IPS DF 6.9 (cell line): ENCODE measurements at regions not wholly inside any gene's neighbourhood (a gene's known extent, or its start where the extent isn't known, plus 50 kb on each side); places are given as distances from the start of the nearest gene placed in this dataset.

Experiments used
- DNase-seq: peaks from one replicate; pipeline ENCODE4 v3.0.0-alpha.2; 2013; ENCODE audit warnings: low read depth, low spot score
- H3K27ac ChIP-seq: one replicate; pipeline ENCODE4 v1.5.1; 2013; ENCODE audit warnings: low read length, control low read depth
- H3K27me3 ChIP-seq: 2 replicates; pipeline ENCODE4 v1.6.1; 2013; ENCODE audit warnings: mild to moderate bottlenecking, low read length; ENCODE audit not compliant: control insufficient read depth, insufficient read depth
- H3K36me3 ChIP-seq: 2 replicates; pipeline ENCODE4 v1.6.1; 2013; ENCODE audit warnings: low read length; ENCODE audit not compliant: control insufficient read depth, insufficient read depth
- H3K4me1 ChIP-seq: 2 replicates; pipeline ENCODE4 v1.6.1; 2013; ENCODE audit warnings: low read length; ENCODE audit not compliant: control insufficient read depth, insufficient read depth
- H3K4me3 ChIP-seq: 2 replicates; pipeline ENCODE4 v1.5.1; 2013; ENCODE audit warnings: mild to moderate bottlenecking, low read length
- H3K9me3 ChIP-seq: 2 replicates; pipeline ENCODE4 v1.6.1; 2013; ENCODE audit warnings: low read length, inconsistent platforms; ENCODE audit not compliant: control insufficient read depth, insufficient read depth
- WGBS: extraction: QIAGEN DNeasy Blood & Tissue Kit; methylation state at CpG from one replicate; pipeline ENCODE4 v1.1.7; 2013; ENCODE audit warnings: mixed read lengths, missing lambda C conversion rate; ENCODE audit not compliant: insufficient read length, insufficient coverage; 5-methylcytosine and 5-hydroxymethylcytosine counted together

DNA sequence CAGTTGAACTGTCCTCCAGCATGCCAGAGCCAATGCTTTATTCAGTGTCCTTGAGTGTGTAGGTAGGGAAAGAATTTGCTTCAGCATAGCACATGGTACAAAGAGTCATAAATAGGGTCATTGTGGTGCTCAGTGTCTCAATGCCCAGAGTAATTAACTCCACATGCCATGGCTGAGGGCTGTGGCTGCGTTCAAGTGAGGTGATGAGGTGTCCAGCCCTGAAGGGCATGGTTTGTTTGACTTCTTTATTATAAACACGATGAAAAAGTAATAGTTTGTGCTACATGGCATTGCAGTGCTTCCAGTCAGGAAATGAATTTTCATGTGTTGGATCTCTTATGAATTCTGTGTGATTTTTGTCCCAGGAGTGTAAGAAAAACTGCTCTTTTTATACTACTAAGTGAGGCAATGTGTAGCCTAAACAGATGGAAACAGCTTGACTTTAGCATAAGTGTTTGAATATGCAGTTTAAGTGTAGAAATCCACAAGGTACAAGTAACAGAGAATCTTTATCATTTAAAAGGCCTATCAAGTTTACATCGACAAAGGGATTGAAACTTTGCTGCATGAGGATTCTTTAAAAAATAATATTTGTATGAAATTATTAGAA is 507.9 kb upstream of the CDH2 start:
- no peak overlapping the region for H3K4me3 ChIP-seq
- H3K36me3 ChIP-seq: no peaks in the 10 kb centered on the region
- no CpG with 5 or more reads among the region's 3 CpGs for WGBS
- H3K27ac ChIP-seq: no peak overlapping the region
- DNase-seq: no peak
- H3K9me3 ChIP-seq: no peaks in the 10 kb centered on the region
- no peaks in the 10 kb centered on the region; the same call in 1 of the 2 replicates for H3K4me1 ChIP-seq
- H3K27me3 ChIP-seq: no peaks in the 10 kb centered on the region

DNA sequence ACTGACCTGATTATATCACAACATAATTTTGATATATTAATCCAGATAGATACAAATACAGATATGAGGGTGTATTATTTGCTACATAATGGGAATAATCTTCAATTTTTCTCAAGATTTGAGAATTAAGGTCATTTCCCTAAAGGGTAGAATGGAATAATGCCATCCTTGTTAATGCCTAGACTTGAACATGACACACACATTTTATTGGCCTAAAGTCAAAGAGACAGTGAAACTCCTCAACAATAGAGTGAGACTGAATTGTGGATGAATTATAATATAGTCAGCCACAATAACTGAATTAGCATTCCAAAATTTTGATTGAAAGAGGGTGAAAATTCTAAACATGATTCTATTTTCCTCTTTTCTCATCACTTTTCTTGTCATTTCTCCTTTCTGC is 506.0 kb upstream of the CDH2 start:
- Histone ChIP-seq H3K4me3 (no peak overlapping the region), H3K9me3 (no peaks in the 10 kb centered on the region), H3K36me3 (no peaks in the 10 kb centered on the region), H3K27ac (no peak overlapping the region), H3K4me1 (no peaks in the 10 kb centered on the region; the same call in 1 of the 2 replicates), H3K27me3 (no peaks in the 10 kb centered on the region)
- DNase-seq: no peak

DNA sequence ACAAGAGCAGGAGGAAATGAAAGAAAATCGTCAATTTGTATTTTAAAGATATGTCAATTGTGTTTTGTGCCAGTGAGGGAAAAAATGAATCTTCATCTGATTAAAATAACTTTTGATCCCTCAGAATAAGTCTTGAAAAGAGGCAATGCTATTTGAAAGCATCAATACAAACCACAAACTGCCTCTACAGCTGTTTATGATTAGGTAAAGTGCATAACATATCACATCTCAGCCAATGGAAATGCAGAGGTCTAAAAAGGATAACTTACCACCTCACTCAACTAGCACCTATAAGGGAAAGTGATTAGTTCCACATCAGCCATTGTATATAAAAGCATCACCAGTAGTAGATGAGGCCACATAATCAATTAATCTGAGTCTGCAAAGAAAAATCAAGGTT is 492.2 kb upstream of the CDH2 start:
- WGBS: no CpG with 5 or more reads among the region's 1 CpG
- H3K27ac ChIP-seq: no peak overlapping the region
- H3K9me3 ChIP-seq: no peaks in the 10 kb centered on the region
- H3K4me1 ChIP-seq: no peaks in the 10 kb centered on the region
- H3K27me3 ChIP-seq: no peaks in the 10 kb centered on the region
- no peaks in the 10 kb centered on the region for H3K36me3 ChIP-seq
- DNase-seq: no peak
- no peak overlapping the region for H3K4me3 ChIP-seq

DNA sequence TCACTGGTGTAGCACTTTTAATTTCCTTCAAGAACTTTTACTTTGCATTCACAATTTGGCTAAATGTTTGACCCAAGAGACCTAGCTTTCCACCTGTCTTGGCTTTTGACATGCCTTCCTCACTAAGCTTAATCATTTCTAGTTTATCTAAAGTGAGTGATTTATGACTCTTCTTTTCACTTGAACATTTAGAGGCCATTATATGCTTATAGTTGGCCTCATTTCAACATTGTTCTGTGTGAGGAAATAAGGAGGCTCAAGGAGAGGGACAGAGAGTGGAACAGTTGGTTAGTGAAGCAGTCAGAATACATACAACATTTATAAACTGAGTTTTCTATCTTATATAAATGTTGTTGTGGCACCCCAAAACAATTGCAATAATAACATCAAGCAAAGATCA is 489.3 kb upstream of the CDH2 start:
- no peaks in the 10 kb centered on the region for H3K9me3 ChIP-seq
- H3K4me1 ChIP-seq: no peaks in the 10 kb centered on the region
- H3K27ac ChIP-seq: no peak overlapping the region
- no peak for DNase-seq
- no peaks in the 10 kb centered on the region for H3K36me3 ChIP-seq
- no peaks in the 10 kb centered on the region for H3K27me3 ChIP-seq
- H3K4me3 ChIP-seq: no peak overlapping the region

DNA sequence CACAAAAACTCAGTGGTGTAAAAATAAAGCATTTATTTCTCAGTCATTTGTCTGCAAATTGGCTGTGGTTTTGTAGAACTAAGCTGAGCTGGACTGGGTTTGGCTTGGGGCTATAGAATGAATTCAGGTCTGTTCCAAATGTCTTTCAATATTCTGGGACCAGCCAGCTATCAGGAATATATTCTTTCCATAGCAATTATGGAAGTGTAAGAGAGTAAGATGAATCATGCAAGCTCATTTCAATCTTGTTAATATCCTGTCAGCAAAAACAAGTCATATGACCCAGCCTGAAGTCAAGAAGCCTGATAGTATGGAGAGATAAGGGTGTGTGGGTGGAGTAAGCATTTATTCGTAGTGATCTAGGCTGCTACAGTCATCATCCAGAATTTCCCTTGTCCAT is 481.0 kb upstream of the CDH2 start:
- no peak for DNase-seq
- WGBS: no CpG with 5 or more reads among the region's 1 CpG
- Histone ChIP-seq H3K27ac (no peak overlapping the region), H3K9me3 (no peaks in the 10 kb centered on the region), H3K4me3 (no peak overlapping the region), H3K27me3 (no peaks in the 10 kb centered on the region), H3K36me3 (no peaks in the 10 kb centered on the region), H3K4me1 (no peaks in the 10 kb centered on the region)

DNA sequence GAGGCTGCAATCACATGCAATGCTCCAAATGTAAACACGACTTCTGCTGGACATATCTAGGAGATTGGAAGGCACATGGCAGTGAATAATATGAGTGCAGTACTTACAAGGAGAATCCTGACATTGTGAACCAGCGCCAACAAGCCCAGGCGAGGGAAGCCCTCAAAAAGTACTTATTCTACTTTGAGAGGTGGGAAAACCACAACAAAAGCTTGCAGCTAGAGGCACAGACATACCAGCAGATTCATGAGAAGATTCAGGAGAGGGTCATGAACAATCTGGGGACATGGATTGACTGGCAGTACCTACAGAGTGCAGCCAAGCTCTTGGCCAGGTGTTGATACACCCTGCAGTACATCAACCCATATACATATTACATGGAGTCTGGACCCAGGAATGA is 475.7 kb upstream of the CDH2 start:
- Histone ChIP-seq H3K9me3 (no peaks in the 10 kb centered on the region), H3K4me3 (no peak overlapping the region), H3K4me1 (no peaks in the 10 kb centered on the region), H3K27me3 (no peaks in the 10 kb centered on the region), H3K36me3 (no peaks in the 10 kb centered on the region), H3K27ac (no peak overlapping the region)
- no CpG with 5 or more reads among the region's 3 CpGs for WGBS
- DNase-seq: no peak

DNA sequence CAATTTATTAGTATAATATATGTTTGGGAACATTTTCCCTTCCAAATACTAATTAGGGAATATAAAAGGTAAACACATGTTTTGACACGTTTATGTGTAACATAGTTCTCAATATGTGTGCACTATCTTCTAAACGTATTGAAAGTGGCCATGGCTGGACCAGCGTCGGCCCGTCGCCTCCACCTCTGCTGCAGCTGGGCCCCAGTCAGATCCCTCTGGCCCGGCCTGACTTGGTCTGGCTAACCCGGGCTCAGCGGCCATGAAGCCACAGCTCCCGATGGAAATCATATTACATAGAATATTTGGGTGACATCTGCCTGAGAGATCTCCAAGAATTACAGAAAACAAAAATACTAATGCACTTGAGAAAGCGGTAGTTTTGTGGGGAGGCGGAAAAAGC is 474.4 kb upstream of the CDH2 start:
- H3K36me3 ChIP-seq: no peaks in the 10 kb centered on the region
- DNase-seq: no peak
- WGBS: no CpG with 5 or more reads among the region's 12 CpGs

DNA sequence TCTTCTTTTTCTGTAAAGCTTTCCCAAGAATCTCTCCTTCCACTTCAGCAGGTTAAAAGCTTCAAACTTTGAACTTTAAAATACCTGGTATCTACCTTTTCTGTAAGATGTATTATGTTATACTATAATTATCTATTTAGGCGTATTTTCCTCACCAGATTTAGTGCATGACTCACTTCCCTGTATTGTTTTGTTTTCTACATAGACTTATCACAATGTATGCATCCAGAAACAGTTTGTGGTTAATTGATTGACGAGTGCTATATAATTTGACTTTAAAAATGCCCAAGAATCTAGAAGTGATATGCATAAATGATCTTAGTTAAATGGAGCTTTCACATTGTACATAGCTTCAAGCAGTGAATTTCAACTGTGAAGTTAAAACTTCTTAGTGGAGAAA is 473.9 kb upstream of the CDH2 start:
- Histone ChIP-seq H3K27me3 (no peaks in the 10 kb centered on the region), H3K36me3 (no peaks in the 10 kb centered on the region), H3K4me3 (no peak overlapping the region), H3K27ac (no peak overlapping the region), H3K4me1 (no peaks in the 10 kb centered on the region), H3K9me3 (no peaks in the 10 kb centered on the region)
- no CpG with 5 or more reads among the region's 2 CpGs for WGBS
- DNase-seq: no peak

More for the DNA sequence above, 474.4 kb upstream of the CDH2 start:
- Histone ChIP-seq H3K4me3 (no peak overlapping the region), H3K27ac (no peak overlapping the region), H3K27me3 (no peaks in the 10 kb centered on the region), H3K4me1 (no peaks in the 10 kb centered on the region), H3K9me3 (no peaks in the 10 kb centered on the region)

DNA sequence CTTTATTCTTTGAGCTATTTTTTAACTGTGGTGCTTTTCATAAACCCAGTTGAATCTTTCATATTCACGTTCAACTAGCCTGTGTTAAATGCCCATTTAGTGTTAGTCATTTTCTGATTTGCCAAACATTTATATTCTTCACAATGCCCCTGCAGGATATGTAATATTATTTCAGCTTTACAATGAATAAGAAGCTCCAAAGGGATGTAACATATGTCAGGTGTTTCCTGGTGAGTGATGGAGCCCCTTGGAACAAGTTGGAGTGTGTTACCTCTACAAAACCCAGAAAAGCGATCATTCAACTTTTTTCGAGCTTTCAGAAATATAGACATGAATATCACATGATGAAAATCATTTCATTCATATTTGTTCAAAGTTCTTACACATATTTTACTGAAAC is 471.0 kb upstream of the CDH2 start:
- no peaks in the 10 kb centered on the region for H3K4me1 ChIP-seq
- H3K27me3 ChIP-seq: no peaks in the 10 kb centered on the region
- WGBS: no CpG with 5 or more reads among the region's 3 CpGs
- no peaks in the 10 kb centered on the region for H3K9me3 ChIP-seq
- no peak overlapping the region for H3K27ac ChIP-seq
- no peak for DNase-seq
- H3K36me3 ChIP-seq: no peaks in the 10 kb centered on the region
- no peak overlapping the region for H3K4me3 ChIP-seq

DNA sequence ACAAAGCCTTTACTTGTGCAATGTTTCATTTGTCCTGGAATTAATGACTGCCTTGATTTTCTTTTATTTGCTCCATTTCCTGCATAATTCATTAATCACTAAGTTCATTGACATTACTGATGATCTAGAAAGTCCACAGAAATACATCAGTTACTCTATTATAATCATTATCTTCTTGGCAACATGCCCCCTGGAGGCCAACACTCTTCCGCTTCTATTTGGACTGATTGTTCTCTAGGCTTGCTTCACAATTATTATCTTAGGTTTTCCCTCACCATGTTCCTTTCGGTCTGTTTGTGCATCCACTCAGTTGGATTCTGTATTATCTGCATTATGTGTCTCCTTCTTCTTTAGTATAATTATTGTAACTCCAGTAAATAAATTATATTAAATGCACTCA is 461.0 kb upstream of the CDH2 start:
- Histone ChIP-seq H3K4me1 (no peaks in the 10 kb centered on the region), H3K27me3 (no peaks in the 10 kb centered on the region), H3K27ac (no peak overlapping the region), H3K36me3 (no peaks in the 10 kb centered on the region), H3K4me3 (no peak overlapping the region), H3K9me3 (no peaks in the 10 kb centered on the region)
- no CpG with 5 or more reads among the region's 2 CpGs for WGBS
- DNase-seq: no peak

DNA sequence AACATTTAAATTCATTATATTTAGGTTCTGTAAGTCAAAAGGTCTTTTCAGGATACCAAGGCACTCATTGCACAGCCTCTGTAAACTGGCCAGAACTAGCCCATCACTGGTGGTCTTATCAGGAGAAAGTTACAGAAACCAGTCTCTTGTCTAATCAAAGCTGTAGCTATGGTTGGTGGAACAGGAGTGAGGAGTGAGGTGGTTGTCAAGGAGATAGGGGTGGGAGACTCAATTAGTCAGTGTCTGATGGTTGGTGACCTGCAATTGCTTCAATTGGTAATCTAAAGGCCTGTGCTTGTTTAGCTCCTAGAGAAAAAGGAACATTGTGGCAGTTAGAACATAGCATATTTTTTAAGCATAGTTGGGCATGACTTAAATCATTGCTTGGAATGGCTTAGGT is 458.6 kb upstream of the CDH2 start:
- no peak for DNase-seq
- no peaks in the 10 kb centered on the region for H3K4me1 ChIP-seq
- H3K27me3 ChIP-seq: no peaks in the 10 kb centered on the region
- H3K27ac ChIP-seq: no peak overlapping the region
- no peaks in the 10 kb centered on the region for H3K9me3 ChIP-seq
- no peak overlapping the region for H3K4me3 ChIP-seq
- no peaks in the 10 kb centered on the region for H3K36me3 ChIP-seq
